Peyer's patch (tissue), 4 donors: ENCODE measurements at regions not wholly inside any gene's neighbourhood (a gene's known extent, or its start where the extent isn't known, plus 50 kb on each side); places are given as distances from the start of the nearest gene placed in this dataset.
"Not testable (repeated sequence)": the region's sequence is repeated elsewhere in the genome, so short reads cannot be mapped to it uniquely, and the experiment has no call there.

ENCODE experiments used
- DNase-seq, 3 donors: peaks; one replicate each; pipeline ENCODE4 v3.0.0-alpha.2; 2017 to 2019
- H3K27ac ChIP-seq, 4 donors: fragments of 200-600 bp; sonication (generic); one replicate each; pipeline ENCODE4 v1.5.1; 2016 to 2019
- H3K27me3 ChIP-seq, 2 donors: fragments of 200-600 bp; sonication (generic); one replicate each; pipeline ENCODE4 v1.5.1; 2019
- H3K36me3 ChIP-seq, 3 donors: fragments of 200-600 bp; sonication (generic); one replicate each; pipeline ENCODE4 v1.5.1; 2016 to 2019
- H3K4me1 ChIP-seq, 4 donors: fragments of 200-600 bp; sonication (generic); one replicate each; pipeline ENCODE4 v1.5.1; 2016 to 2019
- H3K4me3 ChIP-seq, 4 donors: fragments of 200-600 bp; sonication (generic); 1 replicate in 3 of 4; 2 replicates in 1 of 4; pipeline ENCODE4 v1.5.1; 2016 to 2019; ENCODE audit warnings: mild to moderate bottlenecking in 1 of 4
- H3K9me3 ChIP-seq, 4 donors: fragments of 200-600 bp; sonication (generic); one replicate each; pipeline ENCODE4 v1.5.1; 2016 to 2019; ENCODE audit warnings: mild to moderate bottlenecking in 1 of 4
- CTCF ChIP-seq, 6 experiments: fragments of 450-650 bp in 4 of 6; fragments of 200-600 bp in 2 of 6; sonication (generic) in 1 of 6; IDR thresholded peaks; one replicate each; pipeline ENCODE4 v1.5.1; 2017 to 2019; ENCODE audit warnings: antibody characterized with exemption in 6 of 6, mild to moderate bottlenecking in 3 of 6, moderate library complexity in 1 of 6
- POLR2A ChIP-seq, 2 donors: fragments of 450-650 bp; IDR thresholded peaks; one replicate each; pipeline ENCODE4 v1.5.1; 2017; ENCODE audit warnings: antibody characterized with exemption in 2 of 2, mild to moderate bottlenecking in 2 of 2, moderate library complexity in 2 of 2

- no peak overlapping the region for H3K27ac ChIP-seq
- H3K4me1 ChIP-seq: no peaks in the 10 kb centered on the region
- no peak for TF ChIP-seq CTCF (IDR thresholded peaks at IDR 0.05)
- no peak for TF ChIP-seq POLR2A (IDR thresholded peaks at IDR 0.05)
- H3K9me3 ChIP-seq: no peaks in the 10 kb centered on the region
- H3K4me3 ChIP-seq: no peak overlapping the region
- no peak for DNase-seq
- H3K27me3 ChIP-seq: no peaks in the 10 kb centered on the region
- no peaks in the 10 kb centered on the region for H3K36me3 ChIP-seq
Observed at GRCh38 chr12:83261998-83262397, 575.3 kb downstream of the TMTC2 start.

GRCh38 chr12:83260126-83260525, 573.4 kb downstream of the TMTC2 start:
- DNase-seq, H3K27me3 ChIP-seq, H3K9me3 ChIP-seq, H3K4me3 ChIP-seq, H3K36me3 ChIP-seq, H3K27ac ChIP-seq, H3K4me1 ChIP-seq: not testable (repeated sequence)

GRCh38 chr12:83257726-83258125, 571.0 kb downstream of the TMTC2 start:
- TF ChIP-seq CTCF (IDR thresholded peaks at IDR 0.05) (no peak), POLR2A (IDR thresholded peaks at IDR 0.05) (no peak)
- no peak overlapping the region for H3K27ac ChIP-seq
- no peaks in the 10 kb centered on the region for H3K27me3 ChIP-seq

GRCh38 chr12:83256562-83256961, 569.9 kb downstream of the TMTC2 start:
- TF ChIP-seq POLR2A (IDR thresholded peaks at IDR 0.05) (no peak), CTCF (IDR thresholded peaks at IDR 0.05) (no peak)

More at GRCh38 chr12:83257726-83258125, 571.0 kb downstream of the TMTC2 start:
- no peaks in the 10 kb centered on the region for H3K9me3 ChIP-seq
- H3K36me3 ChIP-seq: no peaks in the 10 kb centered on the region
- no peak overlapping the region for H3K4me3 ChIP-seq
- no peaks in the 10 kb centered on the region for H3K4me1 ChIP-seq
- no peak for DNase-seq

GRCh38 chr12:83250866-83251265, 564.2 kb downstream of the TMTC2 start:
- no peak for DNase-seq
- no peak overlapping the region for H3K4me3 ChIP-seq
- H3K36me3 ChIP-seq: no peaks in the 10 kb centered on the region
- H3K27me3 ChIP-seq: no peaks in the 10 kb centered on the region
- H3K4me1 ChIP-seq: no peaks in the 10 kb centered on the region
- H3K9me3 ChIP-seq: no peaks in the 10 kb centered on the region
- TF ChIP-seq CTCF (IDR thresholded peaks at IDR 0.05) (no peak), POLR2A (IDR thresholded peaks at IDR 0.05) (no peak)
- no peak overlapping the region for H3K27ac ChIP-seq

More at GRCh38 chr12:83256562-83256961, 569.9 kb downstream of the TMTC2 start:
- no peaks in the 10 kb centered on the region for H3K9me3 ChIP-seq
- DNase-seq: no peak
- H3K27ac ChIP-seq: no peak overlapping the region
- no peaks in the 10 kb centered on the region for H3K4me1 ChIP-seq
- H3K36me3 ChIP-seq: no peaks in the 10 kb centered on the region
- no peaks in the 10 kb centered on the region for H3K27me3 ChIP-seq
- no peak overlapping the region for H3K4me3 ChIP-seq

- TF ChIP-seq POLR2A (IDR thresholded peaks at IDR 0.05) (no peak), CTCF (IDR thresholded peaks at IDR 0.05) (no peak)
- H3K4me3 ChIP-seq: no peak overlapping the region
- no peaks in the 10 kb centered on the region for H3K27me3 ChIP-seq
- H3K9me3 ChIP-seq: no peaks in the 10 kb centered on the region
- no peaks in the 10 kb centered on the region for H3K36me3 ChIP-seq
- no peaks in the 10 kb centered on the region for H3K4me1 ChIP-seq
- H3K27ac ChIP-seq: no peak overlapping the region
- no peak for DNase-seq
Observed at GRCh38 chr12:83245156-83245555, 558.5 kb downstream of the TMTC2 start.
